ENCODE measurements at regions not wholly inside any gene's neighbourhood (a gene's known extent, or its start where the extent isn't known, plus 50 kb on each side); places are given as distances from the start of the nearest gene placed in this dataset.
A peak's percentile ranks its signal among the peaks of the same experiment; 100 is the strongest.

- in situ Hi-C loops (cut with HindIII; ENCODE audit: low pct_unique_long_range_greater_than_20kb, low sequenced_read_pairs), result no loop called here
- DNase-seq (ENCODE audit: low read depth in 1 of 2, low spot score in 1 of 2), result no peak
- no peak for TF ChIP-seq JUND (IDR thresholded peaks at IDR 0.05; ENCODE audit: low read depth)
Measured at GRCh38 chr1:168370586-168370985, 89.9 kb downstream of the TBX19 start.

GRCh38 chr1:168369655-168370054 is 89.0 kb downstream of the TBX19 start:
- in situ Hi-C loops (cut with HindIII; ENCODE audit: low pct_unique_long_range_greater_than_20kb, low sequenced_read_pairs), result no loop called here
- no peak for TF ChIP-seq JUND (IDR thresholded peaks at IDR 0.05; ENCODE audit: low read depth)

GRCh38 chr1:168368131-168368530 is 87.5 kb downstream of the TBX19 start:
- no peak for TF ChIP-seq JUND (IDR thresholded peaks at IDR 0.05; ENCODE audit: low read depth)
- in situ Hi-C loops (cut with HindIII; ENCODE audit: low pct_unique_long_range_greater_than_20kb, low sequenced_read_pairs), result no loop called here
- no peak for DNase-seq (ENCODE audit: low read depth in 1 of 2, low spot score in 1 of 2)

More at GRCh38 chr1:168369655-168370054, 89.0 kb downstream of the TBX19 start:
- no peak for DNase-seq (ENCODE audit: low read depth in 1 of 2, low spot score in 1 of 2)

- DNase-seq (ENCODE audit: low read depth in 1 of 2, low spot score in 1 of 2), result peak; percentile 49 to 74
- in situ Hi-C loops (cut with HindIII; ENCODE audit: low pct_unique_long_range_greater_than_20kb, low sequenced_read_pairs), result no loop called here
- no peak for TF ChIP-seq JUND (IDR thresholded peaks at IDR 0.05; ENCODE audit: low read depth)
Measured at GRCh38 chr1:168365719-168366479, 85.2 kb downstream of the TBX19 start.
